HG02852 (cell line): ENCODE measurements at regions not wholly inside any gene's neighbourhood (a gene's known extent, or its start where the extent isn't known, plus 50 kb on each side); places are given as distances from the start of the nearest gene placed in this dataset.

ENCODE experiments used
- ATAC-seq: cut with Tn5 transposase; IDR thresholded peaks from one replicate; pipeline ENCODE4 v1.9.1; 2021; ENCODE audit warnings: mild to moderate bottlenecking, moderate library complexity; ENCODE audit not compliant: unreplicated experiment

DNA sequence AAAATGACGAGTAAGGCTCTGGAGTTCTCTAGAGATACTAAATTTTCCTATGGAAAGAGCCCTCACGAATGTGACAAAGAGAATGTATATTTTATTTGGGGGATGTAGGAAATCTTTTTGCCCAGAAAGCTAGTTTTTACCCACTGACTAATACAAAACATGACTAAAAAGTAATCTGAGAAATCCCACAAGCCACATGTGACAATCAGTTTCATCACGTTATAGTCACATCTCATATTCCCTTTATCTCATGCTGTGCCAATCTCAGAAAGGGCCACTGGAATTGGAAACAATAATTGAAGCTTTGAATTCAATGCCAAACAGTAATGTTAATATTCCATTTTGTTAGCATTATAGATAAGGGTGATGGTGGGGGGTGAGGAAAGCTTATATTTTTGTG, 509.0 kb upstream of the GOLIM4 start:
- ATAC-seq, result no peak

DNA sequence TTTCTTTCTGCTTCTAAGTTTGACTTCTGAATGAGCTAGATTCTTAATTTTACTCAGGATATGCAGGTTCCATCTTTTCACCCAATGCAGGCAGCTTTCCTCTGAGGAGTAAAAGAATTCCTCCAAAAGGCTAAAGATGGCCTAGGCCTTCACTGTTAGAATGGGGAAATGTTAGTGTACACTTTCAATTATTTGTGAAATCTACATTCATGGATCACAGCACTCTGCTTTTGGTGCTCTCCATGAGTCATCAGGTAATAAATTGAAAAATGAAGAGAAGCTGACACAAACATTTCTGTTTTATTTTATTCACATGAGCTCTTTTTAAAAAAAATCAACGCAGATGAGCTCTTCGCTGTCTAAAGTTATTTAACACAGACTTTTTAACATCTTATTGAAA, 502.5 kb upstream of the GOLIM4 start:
- no peak for ATAC-seq

DNA sequence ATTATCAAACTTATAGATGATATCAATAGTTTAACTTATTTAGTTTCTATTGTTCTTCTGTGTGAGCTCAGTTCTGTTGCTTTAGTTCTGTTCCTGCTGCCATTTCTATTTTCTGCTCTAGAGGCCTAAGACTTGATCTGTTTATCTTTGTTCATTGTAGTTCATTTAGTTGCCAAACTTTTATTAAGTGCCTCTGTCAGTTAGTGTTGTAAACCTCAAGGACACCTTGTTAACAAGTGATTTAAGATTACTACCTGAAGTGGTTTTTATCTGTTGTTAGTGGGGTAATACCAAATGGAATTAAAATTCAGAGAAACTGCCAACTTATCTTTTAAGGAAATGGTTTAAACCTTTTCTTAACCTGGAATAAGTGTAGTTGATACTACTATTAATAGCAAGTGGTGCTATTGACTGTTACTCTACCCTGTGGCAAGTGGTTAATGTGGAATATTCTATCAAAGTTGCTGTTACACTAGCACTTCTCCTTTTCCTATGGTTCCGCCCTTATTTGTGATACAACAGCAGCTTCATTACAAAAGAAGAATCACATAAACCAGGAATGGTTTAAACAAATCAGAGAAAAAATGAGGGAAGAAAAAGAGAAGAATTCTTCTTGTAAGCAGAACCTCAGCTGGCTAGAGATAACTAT, 500.6 kb upstream of the GOLIM4 start:
- ATAC-seq, result no peak

DNA sequence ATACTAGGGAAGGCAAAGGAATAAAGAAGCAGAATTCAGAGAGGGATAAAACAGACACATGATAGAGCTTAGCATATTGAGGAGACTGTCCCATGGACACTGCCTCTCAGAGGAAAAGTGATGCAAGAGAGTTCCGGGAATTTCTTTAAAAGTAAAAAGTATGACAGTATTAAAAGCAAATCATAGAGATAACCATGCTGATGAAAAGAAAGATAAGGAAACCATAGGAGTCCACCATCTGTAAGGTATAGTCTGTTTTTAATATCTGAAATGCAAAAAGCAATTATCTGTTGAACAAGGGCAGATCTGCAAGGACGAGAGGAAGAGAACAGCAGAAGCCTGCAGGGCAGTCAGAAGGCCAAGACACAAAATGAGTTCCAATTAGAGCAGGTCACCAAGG, 495.9 kb upstream of the GOLIM4 start:
- ATAC-seq, result no peak

DNA sequence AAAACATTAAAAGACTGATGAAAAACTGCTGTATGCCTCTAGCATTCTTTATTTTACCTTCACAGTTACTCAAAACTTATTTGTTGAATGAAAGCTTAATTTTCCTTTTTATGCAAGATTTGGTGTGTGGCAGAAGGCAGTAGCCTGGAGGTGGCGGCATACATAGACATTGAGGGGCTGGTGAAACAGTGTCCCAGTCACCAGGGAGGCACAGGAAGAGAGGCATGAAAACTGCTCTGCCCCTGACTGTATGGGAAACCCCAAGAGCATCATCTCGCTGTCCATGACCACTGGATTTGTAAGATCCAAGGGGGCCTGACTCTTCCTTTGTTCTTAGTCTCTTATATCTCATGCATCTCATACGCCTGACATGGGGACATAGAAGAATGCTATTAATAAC, 493.7 kb upstream of the GOLIM4 start:
- no peak for ATAC-seq

DNA sequence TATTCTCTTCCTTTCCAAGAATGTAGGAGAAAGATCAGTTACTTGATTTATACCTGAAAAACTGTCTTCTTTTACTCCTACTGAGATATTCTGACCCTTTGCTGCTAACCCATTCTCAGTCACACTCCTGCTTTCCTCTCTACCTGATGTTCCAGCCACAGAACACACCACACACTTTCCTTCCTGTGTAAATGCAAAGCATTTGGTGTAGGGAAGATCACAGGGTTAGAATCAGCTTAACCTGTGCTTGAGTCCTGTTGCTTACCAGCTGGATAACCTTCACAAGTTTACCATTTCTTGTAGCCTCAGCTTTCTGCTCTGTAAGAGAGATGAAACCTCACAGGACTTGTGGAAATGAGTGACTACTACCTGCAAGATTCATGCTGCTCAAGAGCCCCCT, 489.8 kb upstream of the GOLIM4 start:
- peak; percentile 61 for ATAC-seq

DNA sequence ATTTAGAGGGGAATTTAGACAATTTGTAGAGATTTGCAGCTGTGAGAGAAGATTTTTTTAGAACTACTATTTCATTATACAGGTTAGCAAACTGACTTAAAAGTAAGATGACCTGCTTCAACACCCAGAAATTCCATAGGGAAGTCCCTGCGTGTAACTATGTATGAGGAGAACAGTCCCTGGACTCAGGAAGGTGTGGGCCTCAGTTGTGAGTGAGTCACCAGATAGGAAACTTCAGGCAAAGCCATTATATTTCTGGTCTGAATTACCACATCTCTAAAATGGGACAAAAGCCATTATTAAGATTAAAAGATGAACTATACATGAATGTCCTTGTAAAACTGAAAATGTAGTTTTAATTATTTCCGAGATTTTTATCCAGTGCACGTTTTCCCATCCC, 488.3 kb upstream of the GOLIM4 start:
- no peak for ATAC-seq

DNA sequence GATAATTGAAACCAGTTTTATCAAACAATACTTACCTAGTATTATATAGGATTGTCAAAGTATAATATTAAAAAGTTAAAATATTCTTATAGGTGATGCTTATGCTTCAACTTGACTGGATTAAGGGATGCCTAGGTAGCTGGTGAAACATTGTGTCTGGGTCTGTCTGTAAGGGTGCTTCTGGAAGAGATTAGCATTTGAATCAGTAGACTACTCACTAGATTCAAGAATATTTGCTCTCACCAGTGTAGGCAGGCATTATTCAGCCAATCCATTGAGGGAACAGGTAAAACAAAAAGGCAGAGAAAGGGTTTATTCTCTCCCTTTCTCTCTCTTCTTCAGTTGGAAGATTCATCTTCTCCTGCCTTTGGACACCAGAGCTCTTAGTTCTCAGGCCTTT, 486.8 kb upstream of the GOLIM4 start:
- ATAC-seq, result no peak

DNA sequence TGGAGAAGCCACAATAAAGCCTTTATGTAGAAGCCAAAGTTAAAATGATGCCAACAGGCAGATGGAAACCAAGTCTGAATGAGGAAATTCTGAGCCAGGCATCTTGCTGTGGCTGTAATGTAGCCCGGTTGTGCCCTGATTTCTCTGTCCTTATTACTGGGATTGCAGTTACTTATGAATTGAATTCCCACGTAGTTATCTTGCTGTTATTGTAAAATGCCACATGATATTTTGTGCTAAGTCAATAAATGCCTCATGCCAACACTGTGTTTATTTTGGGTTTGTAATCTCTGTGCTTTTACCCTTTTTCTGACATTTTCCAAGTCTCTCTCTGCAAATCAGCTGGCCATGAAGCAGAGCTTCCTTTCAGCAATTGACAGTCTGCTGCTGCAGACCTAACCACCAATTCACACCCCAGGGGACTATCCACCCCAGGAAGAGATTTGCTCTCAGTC, 486.1 kb upstream of the GOLIM4 start:
- ATAC-seq, result no peak

DNA sequence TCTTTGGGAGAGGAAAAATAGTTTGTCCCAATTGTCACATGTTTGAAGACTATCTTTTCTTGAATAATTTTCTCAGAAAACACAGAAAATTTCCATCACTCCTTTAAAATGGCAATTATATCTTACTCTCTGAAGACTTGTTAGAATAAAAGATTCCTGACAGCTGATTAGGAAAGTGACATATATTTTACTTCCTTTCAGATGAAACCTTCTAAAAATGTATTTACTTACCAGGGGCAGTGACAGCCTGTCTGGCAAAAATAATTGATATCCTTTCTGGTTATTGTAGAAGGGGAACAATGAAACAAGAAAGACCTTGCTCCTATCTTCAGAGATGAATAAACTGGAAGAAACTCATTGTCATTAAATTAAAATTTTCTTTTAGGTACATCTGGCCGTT, 483.3 kb upstream of the GOLIM4 start:
- ATAC-seq, result no peak

DNA sequence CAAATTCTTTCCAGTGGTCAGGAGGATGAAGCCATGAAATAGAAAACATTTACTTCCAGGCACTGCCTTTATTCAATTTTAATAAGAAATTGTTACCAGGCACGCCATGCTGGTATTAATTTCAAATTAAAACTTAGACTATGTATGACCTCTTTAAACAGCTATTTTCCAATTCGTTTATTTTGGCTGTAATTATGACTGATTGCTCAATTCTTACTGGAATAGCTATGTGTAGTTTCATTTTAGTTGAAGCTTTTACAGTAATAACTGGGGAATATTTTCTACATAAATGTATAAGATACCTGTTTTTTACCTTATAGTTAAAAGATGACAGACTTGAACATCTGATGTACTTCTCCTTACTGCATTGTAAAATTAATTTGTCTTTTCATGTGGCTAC, 480.0 kb upstream of the GOLIM4 start:
- no peak for ATAC-seq

DNA sequence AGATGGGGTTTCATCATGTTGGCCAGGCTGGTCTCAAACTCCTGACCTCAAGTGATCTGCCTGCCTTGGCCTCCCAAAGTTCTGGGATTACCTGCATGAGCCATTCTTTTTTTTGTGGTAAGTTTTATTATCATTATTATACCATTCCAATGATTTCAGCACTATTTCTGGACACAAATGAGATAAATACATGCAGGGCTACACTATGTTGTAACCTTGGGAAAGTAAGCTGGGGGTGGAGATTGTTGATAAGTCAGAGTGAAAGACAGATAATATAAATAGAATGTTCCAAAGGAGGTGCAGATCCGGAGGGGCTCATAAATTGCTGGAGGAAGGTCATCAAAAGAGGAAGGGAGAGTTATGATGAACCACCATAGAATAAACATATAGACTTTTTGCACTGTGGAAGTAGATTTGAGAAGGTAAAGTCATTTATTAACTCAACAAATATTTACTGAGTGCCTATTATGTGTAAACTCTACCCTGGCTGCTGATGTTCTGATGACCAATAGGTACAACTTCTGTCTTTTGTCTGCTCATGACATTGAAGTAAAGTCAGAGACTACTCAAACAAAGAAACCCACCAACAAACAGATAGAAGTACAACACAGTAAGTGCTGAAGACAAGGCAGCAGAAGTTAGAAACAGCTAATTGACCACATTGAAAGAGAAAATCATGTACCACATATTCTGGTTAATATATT, 478.9 kb upstream of the GOLIM4 start:
- no peak for ATAC-seq

DNA sequence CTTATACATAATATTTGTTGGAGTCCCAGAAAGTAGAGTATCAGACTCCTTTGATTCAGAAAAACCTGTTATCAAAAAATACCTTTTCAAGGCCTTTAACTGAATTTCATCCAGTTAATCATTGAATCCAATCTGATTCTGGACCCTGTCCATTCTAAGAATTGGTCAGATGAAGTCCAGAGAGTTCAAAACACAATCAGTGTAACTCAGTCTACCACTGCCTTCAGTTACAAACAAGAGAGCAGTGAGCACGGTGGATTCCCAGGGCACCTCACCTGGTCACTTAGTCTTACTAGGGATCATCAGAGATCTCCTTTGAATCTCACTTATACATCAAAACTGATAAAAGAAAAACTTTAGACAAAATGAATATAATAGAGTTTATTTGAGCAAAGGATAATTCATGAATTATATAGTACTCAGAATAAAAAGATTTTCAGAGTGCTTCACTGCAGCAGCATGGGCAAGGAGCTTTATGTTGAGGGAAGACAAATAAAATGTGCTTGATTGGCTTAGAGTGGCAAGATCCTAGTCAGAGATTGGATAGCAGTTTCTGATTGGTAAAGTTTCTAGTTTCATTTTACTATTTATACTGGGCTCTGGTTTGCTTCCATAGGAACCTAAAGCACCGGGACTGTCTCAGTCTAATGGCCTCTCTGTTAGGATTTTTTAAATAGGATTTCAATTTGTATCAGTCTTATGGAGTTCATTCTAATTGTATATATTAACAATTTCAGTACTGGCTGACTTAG, 474.9 kb upstream of the GOLIM4 start:
- no peak for ATAC-seq

DNA sequence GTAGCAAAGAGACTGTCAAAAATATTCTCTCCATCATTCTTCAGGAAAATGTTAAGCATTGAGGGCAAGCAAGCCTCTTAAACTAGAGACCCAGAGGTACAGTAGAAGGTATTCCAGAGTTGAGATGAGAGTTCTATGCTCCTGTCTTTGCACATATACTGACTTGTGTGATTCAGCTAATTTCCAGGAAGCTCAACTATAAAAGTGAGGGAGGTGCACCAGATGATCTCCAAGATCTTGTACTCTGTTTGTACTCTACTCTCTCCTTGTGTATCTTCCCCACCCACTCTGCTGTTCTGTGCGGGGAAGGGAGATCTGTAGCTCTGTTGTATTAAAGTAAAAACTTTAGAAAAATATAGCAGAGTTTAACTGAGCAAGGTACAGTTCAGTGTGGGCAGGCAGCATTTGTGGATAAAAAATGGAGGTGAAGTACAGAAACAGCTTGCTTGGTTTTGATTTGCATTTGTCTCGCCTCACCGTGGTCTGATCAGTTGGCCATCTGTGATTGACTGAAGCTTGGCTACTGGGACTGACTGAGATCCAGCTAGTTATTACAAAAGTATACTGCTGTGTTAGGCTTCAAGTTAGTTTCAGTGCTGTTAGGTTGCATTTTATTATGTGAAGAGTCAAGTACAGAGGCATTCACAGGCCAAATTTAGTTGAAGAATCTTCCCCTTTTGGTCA, 463.1 kb upstream of the GOLIM4 start:
- peak; percentile 74 for ATAC-seq

DNA sequence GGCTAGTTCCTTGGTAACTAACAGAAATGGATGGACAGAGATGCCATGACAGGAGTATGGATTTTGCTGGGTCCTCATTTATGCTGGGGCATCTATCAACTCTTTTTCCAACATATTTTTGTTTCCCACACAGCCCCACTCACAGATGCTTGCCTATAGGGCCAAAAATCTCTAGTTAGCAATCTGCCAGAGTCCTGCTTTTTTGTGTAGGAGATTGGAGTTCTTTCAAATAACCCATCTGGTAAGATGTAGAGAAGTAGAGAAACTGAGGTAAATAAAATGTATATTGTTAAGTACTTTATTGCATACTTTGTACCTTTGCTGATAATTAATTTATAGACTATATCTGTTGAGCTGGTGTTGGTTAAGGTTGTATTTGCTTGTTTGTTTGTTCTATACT, 456.5 kb upstream of the GOLIM4 start:
- ATAC-seq, result no peak

DNA sequence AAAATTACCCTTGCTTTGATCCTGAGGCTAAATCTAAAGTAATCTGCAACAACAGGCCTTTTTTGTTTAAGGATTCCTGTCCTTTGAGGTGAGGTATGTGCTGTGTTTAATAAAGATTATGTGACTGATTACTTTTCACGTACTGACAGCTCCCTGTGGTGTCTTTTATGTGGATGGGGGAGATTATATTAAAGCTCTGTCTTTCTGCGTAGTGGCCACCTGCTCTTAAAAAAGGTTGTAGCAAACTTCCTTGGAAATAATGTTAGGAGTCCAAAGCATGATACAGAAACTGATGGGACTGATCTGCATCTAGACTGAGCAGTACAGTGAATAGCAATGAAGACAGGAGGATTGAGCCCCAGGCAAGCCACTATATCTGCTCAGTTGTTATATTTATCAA, 453.0 kb upstream of the GOLIM4 start:
- ATAC-seq, result no peak

DNA sequence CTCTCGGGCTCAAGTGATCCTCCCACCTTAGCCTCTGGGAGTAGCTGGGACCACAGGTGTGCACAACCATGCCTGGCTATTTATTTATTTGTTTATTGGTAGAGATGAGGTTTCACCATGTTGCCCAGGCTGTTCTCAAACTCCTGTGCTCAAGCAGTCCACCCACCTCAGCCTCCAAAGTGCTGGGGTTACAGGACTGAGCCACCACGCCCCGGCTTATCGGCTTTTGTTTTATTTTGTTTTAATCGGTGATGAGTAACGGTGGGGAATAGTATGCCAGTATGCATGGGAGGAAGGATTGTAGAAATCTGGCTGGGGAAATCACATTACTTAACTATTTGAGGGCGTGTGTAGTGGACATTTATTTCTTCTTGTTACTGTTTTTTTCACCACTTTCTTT, 451.0 kb upstream of the GOLIM4 start:
- ATAC-seq, result no peak

DNA sequence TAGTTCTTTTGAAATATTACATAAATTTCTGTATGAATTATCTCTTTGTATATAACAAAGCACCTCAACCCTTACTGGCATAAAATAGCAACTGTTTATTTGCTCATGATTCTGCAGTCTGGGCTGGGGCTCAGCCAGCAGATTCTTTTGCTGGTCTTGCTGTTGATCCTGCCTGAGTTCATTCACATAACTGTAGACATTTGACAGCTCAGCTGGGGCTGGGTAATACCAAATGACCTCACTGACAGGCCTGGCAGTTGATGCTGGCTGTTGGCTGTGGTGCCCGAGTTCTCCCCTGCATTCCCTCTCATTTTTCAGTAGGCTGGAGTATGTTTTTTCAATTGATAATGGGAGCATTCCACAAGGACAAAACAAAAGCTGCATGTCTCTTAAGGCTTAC, 449.9 kb upstream of the GOLIM4 start:
- no peak for ATAC-seq

DNA sequence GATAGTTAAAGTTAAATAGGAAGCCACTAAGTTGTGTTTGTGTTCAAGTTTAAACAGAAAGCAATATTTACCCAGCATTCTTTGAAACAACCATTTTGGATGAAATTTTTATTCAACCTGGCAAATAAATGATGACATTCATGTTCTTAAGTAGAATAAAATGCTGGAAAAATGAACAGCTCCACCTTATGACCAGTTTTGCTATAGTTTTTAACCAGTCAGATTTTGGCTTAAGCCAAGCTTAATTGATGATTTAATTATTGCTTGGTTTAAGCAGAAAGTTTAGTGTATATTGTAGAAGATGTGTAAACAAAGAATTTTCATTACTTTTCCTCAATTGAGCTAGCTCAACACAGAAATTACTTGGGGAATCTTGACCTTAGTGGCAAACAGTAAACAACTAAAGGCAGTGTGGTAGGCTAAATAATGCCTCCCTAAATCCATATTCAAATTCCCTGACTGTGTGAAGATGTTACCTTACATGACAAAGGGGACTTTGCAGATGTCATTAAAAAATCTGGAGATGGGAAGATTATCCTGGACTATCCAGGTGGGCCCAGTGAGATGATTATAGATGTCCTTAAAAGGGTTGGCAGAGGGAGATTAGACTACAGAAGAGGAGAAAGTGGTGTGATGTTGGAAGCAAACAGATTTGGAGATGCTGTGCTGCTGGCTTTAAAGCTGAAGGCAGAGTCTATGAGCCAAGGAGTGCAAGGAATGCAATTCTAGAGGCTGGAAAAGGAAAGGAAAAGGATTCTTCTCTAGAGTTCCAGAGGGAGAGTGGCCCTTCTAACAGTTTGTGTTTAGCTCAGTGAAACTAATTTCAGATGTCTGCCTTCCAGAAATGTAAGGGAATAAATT, 448.6 kb upstream of the GOLIM4 start:
- ATAC-seq, result no peak

DNA sequence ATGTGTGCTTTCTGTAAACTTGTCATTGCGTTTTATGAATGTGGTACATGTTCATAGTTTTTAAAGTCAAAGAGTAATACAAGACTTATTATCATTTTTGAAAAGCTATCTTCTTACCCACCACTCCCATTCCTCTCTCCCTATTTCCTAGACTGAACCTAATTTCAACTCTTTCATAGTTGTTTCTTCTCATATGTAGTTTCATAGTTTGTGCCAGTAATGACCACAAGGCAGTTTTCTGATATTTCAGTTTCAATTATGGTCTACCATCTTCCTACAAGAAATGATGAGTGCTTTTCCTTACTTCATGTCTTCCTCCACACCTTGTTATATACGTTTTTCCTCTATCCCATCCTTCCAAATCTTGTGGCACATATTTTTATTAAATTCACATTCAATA, 445.0 kb upstream of the GOLIM4 start:
- ATAC-seq, result no peak

DNA sequence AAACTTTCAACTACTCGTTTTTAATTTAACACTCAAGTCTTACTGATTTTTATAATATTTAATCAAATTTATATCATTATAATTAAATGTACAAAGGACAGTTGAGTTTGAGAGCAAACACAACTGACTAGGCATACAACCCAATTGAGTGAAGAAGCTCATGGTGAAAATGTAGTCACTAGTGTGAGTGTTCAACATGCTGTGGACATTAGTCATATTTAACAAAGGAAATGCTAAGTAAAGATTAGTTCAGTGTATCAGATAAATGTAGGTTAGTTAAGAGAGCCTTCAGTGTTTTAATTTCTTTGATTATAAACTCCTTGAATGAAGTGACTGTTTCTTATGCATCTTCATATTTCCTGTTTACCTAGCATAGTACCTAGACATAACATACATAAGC, 444.2 kb upstream of the GOLIM4 start:
- ATAC-seq, result no peak
